Nephron (organoid): ENCODE measurements at regions not wholly inside any gene's neighbourhood (a gene's known extent, or its start where the extent isn't known, plus 50 kb on each side); places are given as distances from the start of the nearest gene placed in this dataset.
"Not testable (repeated sequence)": the region's sequence is repeated elsewhere in the genome, so short reads cannot be mapped to it uniquely, and the experiment has no call there.

Experiments
- H3K27ac Mint-ChIP-seq, 3 experiments: 2 replicates each; pipeline ENCODE4 v1.8.0; 2020; ENCODE audit warnings: mixed read lengths in 3 of 3, mild to moderate bottlenecking in 2 of 3, moderate library complexity in 1 of 3
- H3K27me3 Mint-ChIP-seq: 2 replicates; pipeline ENCODE4 v1.8.0; 2021; ENCODE audit warnings: low read depth, mild to moderate bottlenecking, moderate library complexity, mixed read lengths
- H3K36me3 Mint-ChIP-seq: 2 replicates; pipeline ENCODE4 v1.8.0; 2020; ENCODE audit warnings: low read depth, mixed read lengths
- H3K4me1 Mint-ChIP-seq: 2 replicates; pipeline ENCODE4 v1.8.0; 2020; ENCODE audit warnings: mixed read lengths
- H3K4me3 Mint-ChIP-seq, 3 experiments: 2 replicates each; pipeline ENCODE4 v1.8.0; 2020; ENCODE audit warnings: mild to moderate bottlenecking in 3 of 3, mixed read lengths in 3 of 3, moderate library complexity in 2 of 3
- H3K9me3 Mint-ChIP-seq: 2 replicates; pipeline ENCODE4 v1.8.0; 2020; ENCODE audit warnings: mixed read lengths
- TF ChIP-seq, protein P1 (sequence below), 3 experiments: fragments of 200-600 bp; sonication (generic); IDR thresholded peaks; one replicate each; pipeline ENCODE4 v1.5.0; 2021; ENCODE audit warnings: antibody characterized with exemption in 3 of 3; ENCODE audit not compliant: unreplicated experiment in 3 of 3

DNA sequence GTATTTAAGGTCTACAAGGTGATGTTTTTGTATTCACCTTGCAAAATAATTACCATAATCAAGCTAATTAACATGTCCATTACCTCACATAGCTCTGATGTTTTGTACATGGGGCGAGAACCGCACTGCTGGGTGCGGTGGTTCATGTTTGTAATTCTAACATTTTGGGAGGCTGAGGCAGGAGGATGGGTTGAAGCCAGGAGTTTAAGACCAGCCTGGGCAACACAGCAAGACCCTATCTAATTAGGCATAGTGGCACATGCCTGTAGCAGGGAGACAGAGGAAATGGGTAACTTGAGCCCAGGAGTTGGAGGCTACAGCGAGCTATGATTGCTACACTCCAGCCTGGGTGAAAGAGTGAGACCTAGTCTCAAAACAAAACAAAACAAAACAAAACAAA lies 248.2 kb upstream of the NSMCE3 start:
- TF ChIP-seq, protein P1, sequence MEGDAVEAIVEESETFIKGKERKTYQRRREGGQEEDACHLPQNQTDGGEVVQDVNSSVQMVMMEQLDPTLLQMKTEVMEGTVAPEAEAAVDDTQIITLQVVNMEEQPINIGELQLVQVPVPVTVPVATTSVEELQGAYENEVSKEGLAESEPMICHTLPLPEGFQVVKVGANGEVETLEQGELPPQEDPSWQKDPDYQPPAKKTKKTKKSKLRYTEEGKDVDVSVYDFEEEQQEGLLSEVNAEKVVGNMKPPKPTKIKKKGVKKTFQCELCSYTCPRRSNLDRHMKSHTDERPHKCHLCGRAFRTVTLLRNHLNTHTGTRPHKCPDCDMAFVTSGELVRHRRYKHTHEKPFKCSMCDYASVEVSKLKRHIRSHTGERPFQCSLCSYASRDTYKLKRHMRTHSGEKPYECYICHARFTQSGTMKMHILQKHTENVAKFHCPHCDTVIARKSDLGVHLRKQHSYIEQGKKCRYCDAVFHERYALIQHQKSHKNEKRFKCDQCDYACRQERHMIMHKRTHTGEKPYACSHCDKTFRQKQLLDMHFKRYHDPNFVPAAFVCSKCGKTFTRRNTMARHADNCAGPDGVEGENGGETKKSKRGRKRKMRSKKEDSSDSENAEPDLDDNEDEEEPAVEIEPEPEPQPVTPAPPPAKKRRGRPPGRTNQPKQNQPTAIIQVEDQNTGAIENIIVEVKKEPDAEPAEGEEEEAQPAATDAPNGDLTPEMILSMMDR (IDR thresholded peaks at IDR 0.05; ENCODE audit: unreplicated experiment in 3 of 3): no peak
- H3K27ac Mint-ChIP-seq: no peak overlapping the region
- no peak overlapping the region for H3K4me3 Mint-ChIP-seq
- H3K4me1 Mint-ChIP-seq: no peaks in the 10 kb centered on the region
- no peaks in the 10 kb centered on the region for H3K36me3 Mint-ChIP-seq
- H3K9me3 Mint-ChIP-seq: peaks cover 8% of the 10 kb centered on the region
- no peaks in the 10 kb centered on the region for H3K27me3 Mint-ChIP-seq

DNA sequence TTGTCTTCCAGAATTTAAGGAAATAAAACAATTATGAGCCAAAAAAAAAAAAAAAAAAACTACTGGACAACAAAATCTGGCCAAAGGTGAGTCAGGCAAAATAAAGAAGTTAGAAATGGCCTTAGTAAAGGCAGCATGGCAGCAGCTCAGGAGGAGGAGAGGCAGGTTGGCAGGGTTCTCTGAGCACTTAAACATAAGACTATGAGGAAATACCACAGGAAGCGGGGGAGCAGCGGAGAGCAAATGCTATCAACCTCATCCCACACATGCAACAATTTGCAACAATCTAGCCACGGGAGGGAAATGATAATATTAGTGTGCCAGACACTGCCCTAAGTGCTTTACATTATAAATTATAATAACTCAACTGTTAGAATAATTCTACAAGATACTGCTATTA lies 247.3 kb upstream of the NSMCE3 start:
- Mint-ChIP-seq H3K27me3 (no peaks in the 10 kb centered on the region), H3K4me3 (no peak overlapping the region), H3K4me1 (no peaks in the 10 kb centered on the region), H3K27ac (no peak overlapping the region), H3K36me3 (no peaks in the 10 kb centered on the region), H3K9me3 (peaks cover 8% of the 10 kb centered on the region)
- TF ChIP-seq, protein P1 (IDR thresholded peaks at IDR 0.05; ENCODE audit: unreplicated experiment in 3 of 3): no peak

DNA sequence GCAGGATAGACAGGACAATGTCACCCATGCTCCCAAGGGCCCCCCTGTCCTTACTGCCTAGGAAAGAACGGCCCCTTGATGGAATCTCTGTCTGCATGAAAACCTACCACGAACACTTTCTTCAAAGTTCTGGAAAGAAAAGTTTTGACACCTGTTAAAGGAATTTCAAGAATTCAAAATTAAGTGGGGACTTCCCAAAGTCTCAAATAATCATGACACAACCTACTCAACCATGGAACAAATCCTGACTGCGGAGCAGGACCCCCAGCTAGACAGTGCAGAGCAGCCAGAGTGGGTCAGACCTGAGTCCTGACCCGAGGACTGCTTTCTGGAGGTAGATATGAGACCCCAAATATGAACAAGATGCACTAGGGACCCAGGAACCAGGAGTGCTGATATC lies 245.3 kb upstream of the NSMCE3 start:
- no peak overlapping the region for H3K4me3 Mint-ChIP-seq
- TF ChIP-seq, protein P1 (IDR thresholded peaks at IDR 0.05; ENCODE audit: unreplicated experiment in 3 of 3): no peak
- H3K36me3 Mint-ChIP-seq: no peaks in the 10 kb centered on the region
- no peaks in the 10 kb centered on the region for H3K4me1 Mint-ChIP-seq
- H3K27ac Mint-ChIP-seq: no peak overlapping the region
- no peaks in the 10 kb centered on the region for H3K27me3 Mint-ChIP-seq
- peaks cover 10% of the 10 kb centered on the region for H3K9me3 Mint-ChIP-seq

DNA sequence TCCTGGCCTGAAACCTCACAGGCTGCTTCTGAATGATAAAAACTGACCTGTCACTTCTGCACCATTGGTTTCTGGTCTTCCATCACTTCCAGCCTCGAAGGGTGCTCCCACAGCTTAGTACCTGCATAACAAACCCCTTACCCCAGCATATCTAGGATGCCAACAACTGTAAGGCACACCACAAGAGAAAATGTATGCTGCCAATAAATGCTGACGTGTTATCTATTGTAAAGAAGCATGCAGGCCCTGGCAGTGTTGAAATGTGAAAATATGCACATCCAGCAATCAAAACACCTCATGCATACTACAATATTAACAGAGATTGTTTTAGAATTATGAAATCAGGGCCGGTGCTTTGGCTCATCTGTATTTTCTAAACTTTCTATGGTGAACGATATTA lies 242.0 kb upstream of the NSMCE3 start:
- no peaks in the 10 kb centered on the region for H3K4me1 Mint-ChIP-seq
- no peak overlapping the region for H3K27ac Mint-ChIP-seq
- no peak overlapping the region for H3K4me3 Mint-ChIP-seq
- peaks cover 4% of the 10 kb centered on the region for H3K36me3 Mint-ChIP-seq
- TF ChIP-seq, protein P1 (IDR thresholded peaks at IDR 0.05; ENCODE audit: unreplicated experiment in 3 of 3): no peak
- H3K27me3 Mint-ChIP-seq: peaks cover 3% of the 10 kb centered on the region
- peaks cover 28% of the 10 kb centered on the region for H3K9me3 Mint-ChIP-seq

DNA sequence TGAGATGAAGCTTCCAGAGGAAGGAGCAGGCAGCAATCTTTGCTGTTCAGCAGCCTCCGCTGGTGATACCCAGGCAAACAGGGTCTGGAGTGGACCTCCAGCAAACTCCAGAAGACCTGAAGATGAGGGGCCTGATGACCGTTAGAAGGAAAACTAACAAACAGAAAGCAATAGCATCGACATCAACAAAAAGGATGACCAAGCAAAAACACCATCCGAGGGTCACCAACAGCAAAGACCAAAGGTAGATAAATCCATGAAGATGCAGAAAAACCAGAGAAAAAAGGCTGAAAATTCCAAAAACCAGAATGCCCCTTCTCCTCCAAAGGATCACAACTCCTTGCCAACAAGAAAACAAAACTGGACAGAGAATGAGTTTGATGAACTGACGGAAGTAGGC lies 235.9 kb upstream of the NSMCE3 start:
- H3K4me1 Mint-ChIP-seq, H3K4me3 Mint-ChIP-seq, H3K27me3 Mint-ChIP-seq, H3K36me3 Mint-ChIP-seq, H3K27ac Mint-ChIP-seq: not testable (repeated sequence)
- H3K9me3 Mint-ChIP-seq: peaks cover 44% of the 10 kb centered on the region

DNA sequence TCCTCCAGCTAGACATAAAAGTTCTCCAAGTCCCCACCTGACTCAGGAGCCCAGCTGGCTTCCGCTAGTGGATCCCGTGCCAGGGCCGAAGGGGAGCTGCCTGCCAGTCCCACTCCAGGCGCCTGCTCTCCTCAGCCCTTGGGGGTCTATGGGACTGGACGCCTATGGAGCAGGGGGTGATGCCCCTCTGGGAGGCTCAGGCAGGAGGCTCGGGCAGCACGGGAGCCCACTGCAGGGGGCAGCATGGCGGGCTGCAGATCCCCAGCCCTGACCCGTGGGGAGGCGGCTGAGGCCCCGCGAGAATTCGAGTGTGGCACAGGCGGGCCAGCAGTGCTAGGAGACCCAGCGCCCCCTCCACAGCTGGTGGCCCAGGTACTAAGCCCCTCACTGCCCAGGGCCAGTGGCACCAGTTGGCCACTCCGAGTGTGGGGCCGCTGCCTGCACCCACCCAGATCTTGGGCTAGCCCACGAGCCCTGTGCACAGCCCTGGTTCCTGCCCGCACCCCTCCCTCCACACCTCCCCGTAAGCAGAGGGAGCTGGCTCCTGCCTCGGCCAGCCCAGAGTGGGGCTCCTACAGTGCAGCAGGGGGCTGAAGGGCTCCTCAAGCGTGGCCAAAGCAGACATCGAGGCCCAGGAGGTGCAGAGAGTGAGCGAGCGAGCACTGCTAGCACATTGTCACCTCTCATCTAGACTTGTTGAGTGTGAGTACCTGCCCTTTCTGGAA lies 221.3 kb upstream of the NSMCE3 start:
- no peaks in the 10 kb centered on the region for H3K36me3 Mint-ChIP-seq
- TF ChIP-seq, protein P1 (IDR thresholded peaks at IDR 0.05; ENCODE audit: unreplicated experiment in 3 of 3): no peak
- no peak overlapping the region for H3K4me3 Mint-ChIP-seq
- peaks cover 15% of the 10 kb centered on the region for H3K9me3 Mint-ChIP-seq
- no peaks in the 10 kb centered on the region for H3K27me3 Mint-ChIP-seq
- H3K4me1 Mint-ChIP-seq: no peaks in the 10 kb centered on the region
- H3K27ac Mint-ChIP-seq: no peak overlapping the region
